ENCODE measurements at regions not wholly inside any gene's neighbourhood (a gene's known extent, or its start where the extent isn't known, plus 50 kb on each side); places are given as distances from the start of the nearest gene placed in this dataset.
"Not testable (repeated sequence)": the region's sequence is repeated elsewhere in the genome, so short reads cannot be mapped to it uniquely, and the experiment has no call there.

DNA sequence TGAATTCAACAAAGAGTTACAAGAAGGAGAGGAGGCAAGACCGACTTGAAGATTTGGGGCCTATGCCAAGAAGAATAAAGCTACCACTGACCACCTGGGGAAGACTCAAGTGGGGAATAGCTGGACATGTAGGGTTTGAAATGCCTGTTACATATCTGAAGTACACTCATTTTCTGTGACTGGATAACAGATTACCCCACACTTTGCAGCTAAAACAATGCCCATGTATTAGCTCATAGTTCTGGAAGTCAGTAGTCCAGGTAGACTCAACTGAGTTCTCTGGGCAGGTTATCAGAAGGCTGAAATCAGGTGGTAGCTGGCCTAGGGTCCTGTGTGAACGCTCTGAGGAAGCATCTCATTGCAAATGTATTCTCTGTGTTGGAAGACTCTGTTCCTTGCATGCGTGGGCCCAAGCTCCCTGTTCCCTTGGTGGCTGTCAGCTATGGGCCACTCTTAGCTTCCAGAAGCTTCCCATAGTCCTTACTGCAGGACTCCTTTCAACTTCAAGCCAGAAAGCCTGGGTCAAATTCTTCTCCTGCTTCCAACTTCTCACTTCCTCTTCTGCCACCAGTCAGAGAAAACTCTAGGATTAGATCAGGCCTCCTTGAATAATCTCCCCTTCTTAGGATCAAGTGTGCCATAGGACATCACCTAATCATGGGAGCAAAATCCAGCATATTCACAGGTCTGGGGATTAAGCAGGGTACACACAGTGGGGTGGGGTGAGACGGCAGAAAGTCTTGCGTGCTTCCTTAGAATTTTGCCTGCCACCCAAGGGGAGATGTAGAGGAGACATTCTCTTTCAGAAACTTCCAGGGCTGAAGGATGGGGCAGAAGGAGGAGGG is 187.8 kb downstream of the SHQ1 start:
- DNase-seq = no peak

DNA sequence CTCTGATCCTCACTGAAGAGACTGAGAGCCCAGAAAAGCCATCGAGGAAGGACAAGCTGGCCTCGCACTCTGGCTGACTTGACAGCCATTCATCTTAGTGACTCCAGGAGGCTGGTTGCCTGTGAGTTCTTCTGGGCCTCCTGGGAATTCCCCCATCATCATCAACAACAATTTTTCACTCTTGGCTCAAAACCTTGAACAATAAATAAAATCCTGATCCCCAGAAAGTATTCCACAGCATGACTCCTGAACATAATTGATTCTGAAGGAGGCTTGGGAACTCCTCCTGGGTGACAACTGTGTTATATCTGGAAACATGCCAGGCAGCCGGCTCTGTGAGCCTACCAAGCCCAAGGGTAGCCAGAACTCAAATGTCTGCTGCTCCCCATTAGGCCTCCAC is 188.6 kb downstream of the SHQ1 start:
- DNase-seq = no peak

DNA sequence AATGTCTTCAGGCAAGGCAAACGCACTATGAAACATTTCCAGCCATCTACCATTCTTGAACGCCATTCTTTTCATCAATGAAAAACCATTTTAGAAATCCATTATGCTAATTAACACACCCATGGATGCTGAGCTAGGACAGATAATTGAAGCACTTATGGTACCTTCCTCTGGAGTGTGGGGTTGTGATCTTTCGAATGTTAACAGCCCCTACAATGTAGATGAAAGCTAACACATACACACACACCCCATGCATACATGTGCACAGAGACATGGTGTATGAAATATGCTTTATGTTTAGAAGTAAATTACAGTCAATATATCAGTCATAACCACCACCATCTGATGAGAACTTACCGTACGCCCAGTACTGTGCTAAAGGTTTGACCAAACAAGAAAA is 189.1 kb downstream of the SHQ1 start:
- no peak for DNase-seq

DNA sequence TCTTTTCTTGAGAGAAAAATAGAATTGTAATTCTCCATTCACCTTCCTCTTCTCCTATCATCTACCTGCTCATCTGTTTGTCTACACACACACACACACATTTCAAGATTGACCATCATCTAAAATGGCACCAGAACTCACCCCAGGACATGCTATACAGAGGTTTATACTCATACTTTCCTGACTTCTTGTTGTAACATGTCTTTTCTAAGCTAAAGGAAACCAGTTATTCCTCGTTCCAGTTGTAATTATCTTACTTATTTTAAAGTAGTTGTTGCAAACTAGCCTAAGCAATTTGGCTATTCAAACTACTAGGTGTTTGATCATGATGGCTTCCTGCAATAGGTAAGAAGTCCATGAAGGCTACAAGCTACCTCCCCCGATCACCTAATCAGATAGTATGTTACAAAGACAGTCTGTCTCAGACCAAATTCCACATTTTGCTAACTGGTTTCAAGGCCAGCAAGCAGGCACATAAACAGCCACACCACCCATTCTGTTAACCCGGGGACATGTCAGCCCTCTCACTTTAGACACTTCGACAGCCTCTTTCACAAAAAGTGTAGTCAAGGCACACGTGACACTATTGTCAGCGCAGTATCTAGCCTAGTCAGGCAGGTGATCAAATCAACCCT is 189.7 kb downstream of the SHQ1 start:
- no peak for DNase-seq

DNA sequence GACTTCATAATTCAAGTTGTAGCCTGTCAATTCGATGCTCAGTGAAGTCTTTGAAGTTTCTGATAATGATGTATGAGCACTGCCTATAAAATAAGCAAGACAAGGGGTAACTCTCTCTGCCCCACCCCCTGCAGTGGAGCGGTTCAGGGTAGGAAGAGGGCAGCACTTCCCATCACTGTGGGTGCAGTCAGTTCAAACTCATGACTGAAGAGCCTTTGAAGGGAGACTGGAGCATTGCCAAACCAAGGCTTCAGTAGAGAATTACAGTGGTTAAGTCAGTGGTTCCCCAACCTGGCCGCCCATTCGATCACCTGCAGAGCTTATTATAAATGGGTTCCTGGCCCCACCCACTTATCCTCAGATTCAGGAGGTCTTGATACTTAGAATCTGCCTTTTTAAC is 190.6 kb downstream of the SHQ1 start:
- no peak for DNase-seq

DNA sequence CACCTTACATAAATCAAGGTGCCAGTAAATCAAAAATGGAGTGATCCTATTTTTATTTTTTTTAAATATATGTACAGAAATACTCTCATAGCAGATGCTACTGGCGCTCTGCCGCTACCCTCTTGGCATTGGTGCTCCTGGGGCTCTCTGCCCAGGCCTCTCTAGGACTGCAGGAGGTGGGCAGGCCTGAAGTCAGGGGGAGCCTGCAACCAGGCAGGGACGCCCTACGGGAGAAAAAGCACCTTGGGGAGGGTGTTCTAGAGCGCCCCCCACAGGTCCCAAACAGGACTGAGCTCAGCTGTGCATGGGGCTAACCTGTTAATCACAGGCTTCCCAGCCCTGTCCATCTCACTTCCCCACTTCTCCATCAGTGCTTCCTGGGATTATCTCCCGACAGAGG is 192.5 kb downstream of the SHQ1 start:
- no peak for DNase-seq

DNA sequence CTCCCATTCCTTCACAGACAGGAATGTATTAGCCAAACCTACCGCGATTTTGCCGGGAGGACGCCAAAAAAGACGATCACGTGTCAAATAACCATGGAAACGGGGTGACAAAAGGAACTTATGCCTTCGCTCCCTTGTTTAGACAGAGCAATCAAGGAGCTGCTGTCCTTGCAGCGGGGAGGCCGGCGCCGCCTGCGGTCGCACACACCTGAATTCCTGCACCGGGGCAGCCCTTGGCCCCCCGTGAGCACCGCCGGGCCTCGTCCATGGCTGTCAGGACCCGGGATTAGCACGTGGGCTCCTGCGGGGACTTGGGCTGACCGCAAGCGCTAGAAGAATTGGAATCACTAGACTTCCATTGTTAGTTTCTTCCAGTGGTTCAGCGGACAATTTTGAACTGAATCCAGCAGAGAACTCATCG is 193.1 kb downstream of the SHQ1 start:
- peak; percentile 87 for DNase-seq

DNA sequence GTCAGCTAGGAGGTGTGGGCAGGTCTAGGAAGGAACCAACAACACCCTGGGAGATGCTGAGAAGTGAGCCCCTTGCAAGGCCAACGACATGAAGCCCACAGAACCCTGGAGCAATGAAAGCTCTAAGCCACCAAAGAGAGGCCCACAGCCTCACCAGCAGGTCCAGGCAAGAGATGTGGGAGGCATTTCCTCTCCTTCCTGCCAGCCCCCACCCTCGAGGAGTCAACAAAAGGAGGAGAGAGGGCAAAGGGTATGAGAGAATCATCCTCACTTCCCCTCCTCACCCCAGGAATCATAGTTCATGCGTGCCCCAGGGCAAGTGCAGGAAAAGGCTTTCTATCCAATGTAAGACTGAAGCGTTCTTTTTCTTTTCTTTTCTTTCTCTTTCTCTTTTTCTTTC is 195.8 kb downstream of the SHQ1 start:
- no peak for DNase-seq

DNA sequence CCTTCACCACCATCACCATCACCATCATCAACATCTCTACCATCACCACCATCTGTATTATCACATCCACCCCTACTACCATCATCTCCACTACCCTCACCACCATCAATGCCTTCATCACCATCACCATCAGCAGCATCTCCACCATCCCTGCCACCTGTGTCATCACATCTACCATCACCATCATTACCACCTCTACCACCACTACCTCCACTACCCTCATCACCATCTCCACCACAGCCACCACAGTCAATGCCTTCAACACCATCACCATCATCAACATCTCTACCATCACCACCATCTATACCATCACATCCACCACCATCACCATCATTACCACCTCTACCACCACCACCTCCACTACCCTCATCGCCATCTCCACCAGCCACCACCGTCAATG is 196.7 kb downstream of the SHQ1 start:
- no peak for DNase-seq

DNA sequence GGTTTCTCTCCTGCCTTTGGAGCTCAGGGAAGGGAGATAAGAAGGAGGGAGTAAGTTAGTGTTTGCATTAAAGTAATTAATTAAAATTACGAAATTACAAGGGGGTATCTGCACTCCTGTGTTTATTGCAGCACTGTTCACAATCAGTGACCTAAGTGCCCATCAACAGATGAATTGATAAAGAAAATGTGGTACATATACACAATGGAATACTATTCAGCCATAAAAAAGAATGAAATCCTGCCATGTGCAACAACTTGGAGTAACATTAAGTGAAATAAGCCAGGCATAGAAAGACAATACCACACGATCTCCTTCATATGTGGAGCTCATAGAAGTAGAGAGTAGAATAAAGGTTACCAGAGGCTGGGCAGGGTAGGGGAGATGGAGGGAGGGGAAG is 202.0 kb downstream of the SHQ1 start:
- no peak for DNase-seq

DNA sequence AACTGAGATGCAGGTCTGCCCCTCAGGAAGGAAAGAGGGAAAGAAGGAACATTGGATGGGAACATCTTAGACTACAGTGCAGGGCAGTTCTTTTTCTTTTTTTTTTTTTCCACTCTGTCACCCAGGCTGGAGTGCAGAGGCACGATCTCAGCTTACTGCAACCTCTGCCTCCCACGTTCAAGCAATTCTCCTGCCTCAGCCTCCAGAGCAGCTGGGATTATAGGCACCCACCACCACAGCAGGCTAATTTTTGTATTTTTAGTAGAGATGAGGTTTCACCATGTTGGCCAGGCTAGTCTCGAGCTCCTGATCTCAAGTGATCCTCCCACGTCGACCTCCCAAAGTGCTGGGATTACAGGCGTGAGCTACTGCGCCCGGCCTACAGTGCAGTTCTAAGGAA is 204.6 kb downstream of the SHQ1 start:
- not testable (repeated sequence) for DNase-seq

DNA sequence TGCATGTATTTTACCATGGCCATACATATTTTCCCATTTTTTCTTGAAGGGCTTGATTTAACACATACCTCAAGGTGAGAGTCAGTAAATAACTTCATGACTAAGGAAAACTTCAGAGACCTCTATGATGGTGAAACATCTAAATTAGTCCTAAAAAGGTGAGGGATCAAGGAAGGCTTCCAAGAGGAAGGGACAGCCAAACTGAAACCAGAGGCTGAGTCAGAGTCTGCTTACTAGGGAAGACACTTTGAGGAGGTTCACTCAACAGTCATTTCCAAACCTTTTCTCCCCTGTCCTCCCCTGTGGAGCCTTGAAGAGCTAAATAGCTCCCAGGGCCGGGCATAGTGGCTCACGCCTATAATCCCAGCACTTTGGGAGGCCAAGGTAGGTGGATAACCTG is 206.6 kb downstream of the SHQ1 start:
- no peak for DNase-seq

DNA sequence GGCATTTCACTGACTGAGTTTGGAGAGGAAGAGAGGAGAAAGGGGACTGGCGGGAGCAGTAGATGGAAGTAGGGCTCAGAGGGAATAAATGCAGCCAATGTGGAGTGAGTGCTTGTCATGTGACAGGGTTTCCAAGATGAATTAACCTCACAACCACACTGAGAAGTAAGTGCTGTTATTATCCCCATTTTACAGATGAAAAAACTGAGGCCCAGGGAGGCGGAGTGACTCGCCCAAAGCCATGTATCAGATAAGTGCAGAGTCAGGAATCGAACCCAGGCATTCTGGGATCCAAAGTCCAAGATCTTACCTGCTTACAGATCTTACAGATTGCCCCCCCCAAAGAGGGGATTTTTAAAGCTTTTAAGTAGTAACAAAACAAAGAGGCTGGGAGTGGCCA is 207.2 kb downstream of the SHQ1 start:
- DNase-seq = no peak

DNA sequence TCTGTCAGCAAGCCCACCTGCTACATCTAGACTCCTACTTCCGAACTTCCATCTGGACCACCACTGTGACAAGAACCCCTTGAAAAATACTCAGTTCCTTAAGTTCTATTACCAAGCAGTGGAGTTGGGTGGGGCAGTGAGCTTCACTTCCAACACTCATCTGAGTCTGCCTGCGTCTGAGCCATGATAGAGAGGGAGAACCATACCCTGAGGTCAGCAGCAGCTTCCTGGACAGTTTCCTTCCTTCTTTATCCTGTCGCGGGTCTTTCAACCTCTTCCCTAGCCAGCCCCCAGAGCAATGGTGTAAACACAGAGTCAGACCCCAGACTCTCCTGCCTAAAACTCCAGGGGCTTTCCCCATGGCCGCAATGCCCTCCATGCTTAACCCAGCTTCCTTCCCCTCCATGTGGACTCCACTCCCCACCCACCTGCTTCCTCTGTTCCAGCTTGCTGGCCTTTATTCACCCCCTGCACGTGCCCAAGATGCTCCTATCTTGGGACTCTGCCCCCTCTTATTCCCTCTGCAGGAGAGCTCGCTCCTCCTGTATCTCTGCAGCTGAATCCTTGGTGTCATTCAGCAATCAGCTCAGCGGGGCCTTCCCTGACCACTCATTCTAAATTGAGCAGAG is 211.2 kb downstream of the SHQ1 start:
- DNase-seq = no peak

DNA sequence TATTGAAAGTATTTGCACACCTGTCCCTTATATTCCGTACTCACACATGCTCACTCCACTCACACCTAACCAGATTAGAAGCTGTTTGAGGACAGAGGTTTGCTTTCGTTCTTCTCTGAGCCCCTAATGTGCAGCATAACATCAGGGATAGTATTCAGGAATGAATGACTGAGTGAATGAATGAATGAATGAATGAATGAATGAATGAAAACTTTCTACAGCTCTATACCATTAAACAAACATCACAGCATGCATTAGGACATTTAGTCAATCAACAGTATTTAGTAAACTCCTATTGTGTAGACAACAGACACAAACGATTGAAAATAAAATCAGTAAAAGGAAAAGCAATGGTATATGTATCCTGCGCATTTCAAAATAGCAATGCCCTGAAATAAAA is 212.7 kb downstream of the SHQ1 start:
- no peak for DNase-seq

DNA sequence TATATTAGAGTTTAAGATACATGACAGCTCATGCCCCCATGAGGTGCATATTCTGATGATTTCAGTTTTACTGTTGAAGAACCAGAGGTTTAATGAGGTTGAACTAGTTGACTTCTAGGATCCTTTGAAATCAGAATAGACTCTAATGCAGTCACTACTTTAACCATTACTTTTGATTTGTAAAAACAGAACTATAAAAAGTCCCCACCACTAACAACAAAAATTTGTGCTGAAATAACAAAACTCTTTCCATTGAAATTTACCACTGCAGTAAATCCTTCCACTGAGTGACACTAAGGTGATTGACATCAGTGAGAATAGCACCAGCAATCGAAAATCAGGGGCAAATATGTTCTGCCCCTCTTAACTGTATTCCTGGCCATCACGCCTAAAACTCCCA is 214.1 kb downstream of the SHQ1 start:
- DNase-seq = no peak

DNA sequence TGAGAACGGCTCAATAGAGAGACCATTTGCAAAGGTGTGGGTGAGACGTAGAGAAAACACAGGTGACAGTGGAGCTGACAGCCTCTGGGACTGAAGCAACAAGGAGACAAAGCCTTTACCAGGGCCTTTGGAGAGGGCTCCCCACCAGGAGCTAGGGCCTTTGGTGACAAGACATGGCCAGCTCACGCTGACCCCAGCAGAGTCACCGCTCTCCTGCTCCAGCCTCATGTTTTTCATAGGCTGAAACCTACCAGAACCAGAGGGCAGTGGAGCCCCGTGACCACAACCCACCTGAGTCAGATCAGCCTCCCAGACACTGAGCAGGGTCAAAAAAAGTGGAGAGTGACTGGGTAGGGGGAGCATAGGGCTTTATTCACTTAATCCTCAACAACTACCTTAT is 214.7 kb downstream of the SHQ1 start:
- no peak for DNase-seq

DNA sequence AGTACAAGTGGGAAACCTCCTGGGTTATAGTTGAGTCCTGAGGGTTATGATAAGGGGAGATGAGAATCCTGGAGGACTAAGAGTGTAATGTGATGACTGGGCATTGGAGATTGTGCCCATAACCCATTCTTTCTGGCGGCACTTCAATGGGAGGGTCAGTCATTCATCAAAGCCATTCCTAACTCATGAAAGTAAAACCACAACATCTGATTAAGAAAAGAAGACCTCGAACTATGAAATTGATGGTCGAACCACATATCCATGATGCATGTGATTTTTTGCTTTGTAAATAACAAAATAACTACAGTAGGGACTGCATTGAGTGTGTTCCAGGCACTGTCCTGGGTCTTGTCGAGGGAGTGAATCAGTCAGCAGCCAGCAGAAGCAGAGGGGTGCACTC is 215.1 kb downstream of the SHQ1 start:
- DNase-seq = no peak

DNA sequence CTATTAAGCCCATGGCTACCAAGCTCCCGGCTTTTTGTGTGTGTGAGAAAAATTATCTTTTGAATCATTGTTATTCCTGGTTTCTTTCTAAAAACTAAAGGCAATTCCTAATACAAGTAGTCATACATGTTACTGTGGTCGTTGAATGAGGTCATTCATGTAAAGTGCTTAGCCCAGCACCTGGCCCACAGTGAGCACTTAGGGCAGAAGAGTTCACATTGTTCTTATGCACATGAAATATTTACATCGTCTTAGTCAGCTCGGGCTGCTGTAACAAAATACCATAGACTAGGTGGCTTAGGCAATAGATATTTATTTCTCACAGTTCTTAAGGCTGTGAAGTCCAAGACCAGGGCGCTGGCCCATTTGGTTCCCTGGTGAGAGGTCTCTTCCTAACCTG is 216.1 kb downstream of the SHQ1 start:
- no peak for DNase-seq

DNA sequence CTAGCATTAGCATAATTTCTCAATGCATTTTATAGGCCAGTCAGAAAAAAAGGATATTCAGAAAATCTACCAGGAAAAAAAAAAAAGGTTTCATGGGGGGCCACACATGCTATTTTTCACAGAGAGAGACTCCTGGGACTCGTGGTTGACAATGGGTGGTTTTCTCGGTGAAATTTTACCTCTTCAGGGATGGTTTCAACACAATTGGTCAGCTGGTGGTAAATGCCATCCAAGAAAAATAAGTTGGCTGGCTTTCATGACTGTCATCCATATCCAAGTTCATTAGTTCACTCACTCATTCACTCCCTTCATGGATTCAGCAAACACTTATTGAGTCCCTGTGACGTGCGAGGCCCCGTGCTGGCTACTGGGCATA is 217.3 kb downstream of the SHQ1 start:
- DNase-seq = no peak

DNA sequence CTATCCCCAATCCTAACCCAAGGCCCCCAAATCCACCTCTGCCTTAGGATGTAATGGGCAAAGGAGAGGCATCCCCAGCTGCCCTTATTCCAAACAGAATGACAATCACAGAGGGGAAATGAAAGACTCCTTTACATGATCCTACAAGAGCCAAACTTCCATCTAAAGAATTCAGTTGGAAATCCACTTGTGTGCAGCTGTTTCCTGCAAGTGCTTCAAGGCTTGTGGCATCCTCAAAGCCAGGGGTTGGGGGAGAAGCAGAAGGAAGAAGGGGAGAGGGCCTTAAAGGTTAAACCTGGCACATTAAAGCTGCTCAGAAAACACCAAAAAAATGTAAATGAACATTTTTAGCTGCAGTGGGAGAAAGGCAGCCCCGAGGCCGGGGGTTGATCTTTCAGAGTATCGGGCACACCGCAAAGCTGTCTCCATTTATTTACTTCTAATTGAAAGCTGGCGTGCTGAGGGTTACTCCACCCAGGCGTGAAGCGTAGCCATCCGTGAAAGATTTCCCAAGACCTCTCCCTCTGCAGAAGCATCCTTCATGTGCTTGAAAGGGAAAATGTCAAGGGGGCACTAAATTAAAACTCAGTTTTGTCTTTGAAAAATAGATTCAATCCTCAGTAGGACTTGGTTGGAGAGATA is 217.8 kb downstream of the SHQ1 start:
- DNase-seq = peak; percentile 95

DNA sequence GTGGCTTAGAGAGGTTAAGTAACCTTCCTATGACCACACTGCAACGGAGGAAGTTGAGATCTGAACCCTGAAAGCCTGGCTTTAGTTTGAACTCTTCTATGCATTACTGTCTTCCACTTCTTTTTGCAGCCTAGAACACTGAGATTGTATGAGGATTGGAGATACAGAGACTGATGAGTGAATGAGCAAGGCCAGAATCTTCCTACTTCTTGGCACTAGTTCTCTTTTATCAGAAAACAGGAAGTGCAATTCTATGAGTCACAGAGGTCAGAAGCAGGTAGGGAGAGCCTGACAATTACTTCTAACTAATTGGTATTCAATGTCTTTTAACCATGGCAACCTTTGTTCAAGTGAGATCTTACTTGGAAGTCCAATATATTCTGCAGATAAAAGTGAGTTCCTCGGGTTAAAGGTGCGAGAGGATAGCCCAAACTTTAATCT is 219.0 kb downstream of the SHQ1 start:
- no peak for DNase-seq

DNA sequence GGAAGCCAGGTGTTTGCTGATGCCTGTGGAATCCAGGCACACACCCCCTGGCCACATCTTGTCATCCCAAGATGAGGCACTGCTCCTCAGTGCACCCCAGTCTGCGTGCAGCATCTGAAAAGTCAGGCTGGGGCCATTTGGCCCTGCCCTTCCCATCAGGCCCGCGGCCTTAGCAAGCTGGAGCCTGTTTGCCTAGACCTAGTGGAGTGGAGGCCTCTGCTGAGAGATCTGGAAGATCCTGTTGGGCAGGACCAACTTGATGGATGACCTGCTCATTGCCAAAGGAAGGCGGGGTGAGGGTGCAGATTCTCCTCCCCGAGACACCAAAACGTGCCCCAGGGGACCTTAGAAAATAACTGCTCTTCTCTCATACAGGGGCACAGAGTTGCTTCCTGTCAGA is 220.2 kb downstream of the SHQ1 start:
- DNase-seq = peak; percentile 69

DNA sequence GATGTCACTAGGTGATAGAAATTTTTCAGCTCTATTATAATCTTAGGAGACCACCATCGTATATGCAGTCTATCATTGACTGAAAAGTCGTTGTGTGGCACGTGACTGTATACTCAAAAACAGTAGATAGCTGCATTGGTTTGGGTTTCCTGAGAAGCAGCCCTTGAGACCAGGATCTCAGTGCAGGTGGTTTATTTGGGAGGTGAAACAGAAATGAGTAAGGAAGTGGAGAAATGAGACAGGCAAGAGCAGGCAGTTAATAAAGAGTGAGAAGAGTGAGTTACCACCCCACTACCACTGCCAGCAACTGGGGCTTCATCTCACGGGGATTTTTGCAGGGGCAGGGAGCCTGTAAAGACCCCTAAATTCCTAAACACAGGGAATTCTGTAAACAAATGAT is 221.0 kb downstream of the SHQ1 start:
- no peak for DNase-seq
